ENCODE measurements at regions not wholly inside any gene's neighbourhood (a gene's known extent, or its start where the extent isn't known, plus 50 kb on each side); places are given as distances from the start of the nearest gene placed in this dataset.

DNA sequence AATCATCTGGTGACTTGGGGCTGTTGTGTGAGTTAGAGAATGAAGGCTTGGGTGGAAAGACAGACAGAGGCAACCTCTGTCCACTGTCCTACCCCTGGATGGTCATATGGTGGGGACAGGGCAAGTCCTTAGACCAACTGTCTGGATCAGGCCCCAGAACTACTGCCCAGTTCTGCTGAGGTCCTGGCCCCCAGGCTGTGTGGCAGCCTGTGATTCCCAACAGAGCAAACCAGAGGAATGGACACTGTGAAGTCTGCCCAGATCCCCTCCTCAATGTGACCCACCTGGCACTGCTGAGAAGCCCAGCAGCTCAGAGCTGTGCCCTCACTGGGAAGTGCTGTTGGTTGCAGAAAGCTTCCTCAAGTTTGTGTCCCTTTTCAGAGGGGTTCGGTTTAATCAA, 69.0 kb downstream of the GGTLC2 start:
- WGBS, 4 donors: 85 to 92% (median 85%) methylated on average over 1 of the region's 1 CpG; no CpG with 5 or more reads in 1 of the 4 donors
- H3K36me3 ChIP-seq (replicated peaks in 1 of 2): no peaks in the 10 kb centered on the region
- H3K4me3 ChIP-seq: no peak overlapping the region
- H3K27me3 ChIP-seq: no peaks in the 10 kb centered on the region
- no peak for DNase-seq
- TF ChIP-seq, protein P1, sequence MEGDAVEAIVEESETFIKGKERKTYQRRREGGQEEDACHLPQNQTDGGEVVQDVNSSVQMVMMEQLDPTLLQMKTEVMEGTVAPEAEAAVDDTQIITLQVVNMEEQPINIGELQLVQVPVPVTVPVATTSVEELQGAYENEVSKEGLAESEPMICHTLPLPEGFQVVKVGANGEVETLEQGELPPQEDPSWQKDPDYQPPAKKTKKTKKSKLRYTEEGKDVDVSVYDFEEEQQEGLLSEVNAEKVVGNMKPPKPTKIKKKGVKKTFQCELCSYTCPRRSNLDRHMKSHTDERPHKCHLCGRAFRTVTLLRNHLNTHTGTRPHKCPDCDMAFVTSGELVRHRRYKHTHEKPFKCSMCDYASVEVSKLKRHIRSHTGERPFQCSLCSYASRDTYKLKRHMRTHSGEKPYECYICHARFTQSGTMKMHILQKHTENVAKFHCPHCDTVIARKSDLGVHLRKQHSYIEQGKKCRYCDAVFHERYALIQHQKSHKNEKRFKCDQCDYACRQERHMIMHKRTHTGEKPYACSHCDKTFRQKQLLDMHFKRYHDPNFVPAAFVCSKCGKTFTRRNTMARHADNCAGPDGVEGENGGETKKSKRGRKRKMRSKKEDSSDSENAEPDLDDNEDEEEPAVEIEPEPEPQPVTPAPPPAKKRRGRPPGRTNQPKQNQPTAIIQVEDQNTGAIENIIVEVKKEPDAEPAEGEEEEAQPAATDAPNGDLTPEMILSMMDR (IDR thresholded peaks at IDR 0.05): no peak
- no peak for TF ChIP-seq POLR2A (IDR thresholded peaks at IDR 0.05)
- no peaks in the 10 kb centered on the region for H3K4me1 ChIP-seq (replicated peaks in 1 of 2)
- intact Hi-C loops (cut with DNase I): no loop called here
- H3K27ac ChIP-seq: no peak overlapping the region
- H3K9me3 ChIP-seq (replicated peaks in 1 of 3): no peaks in the 10 kb centered on the region

DNA sequence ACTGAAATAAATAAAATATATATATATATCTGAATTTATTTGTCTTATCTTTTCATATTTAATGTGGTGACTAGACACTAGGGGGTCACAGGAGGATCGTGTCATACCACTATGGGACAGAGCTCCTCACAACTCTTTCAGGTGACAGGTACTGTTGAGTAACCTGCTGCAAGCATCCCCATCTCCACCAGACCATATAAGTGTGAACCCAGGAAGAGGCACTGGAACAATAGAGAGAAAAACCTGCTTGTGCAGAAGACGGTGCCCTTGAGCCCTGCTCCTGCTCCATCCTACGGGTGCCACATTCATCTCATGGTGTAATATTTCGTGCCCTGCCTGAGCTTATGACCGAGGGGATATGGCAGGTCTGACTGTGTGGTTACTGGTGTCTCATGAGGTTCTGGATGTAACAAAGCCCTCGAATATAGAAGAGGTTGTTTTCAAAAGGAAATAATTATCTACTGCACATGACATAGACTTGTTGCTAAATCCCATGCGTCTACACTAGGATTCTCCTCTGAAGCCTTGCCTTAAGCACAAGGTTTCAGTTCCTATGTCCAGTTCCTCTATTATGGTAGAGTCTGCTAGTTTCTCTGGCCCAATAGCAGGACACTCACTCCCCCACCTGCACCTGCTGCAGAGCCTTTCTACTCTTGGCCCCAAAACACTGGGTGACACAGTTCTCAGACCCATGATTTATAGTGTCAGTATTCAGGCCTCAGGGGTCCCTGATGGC, 70.4 kb downstream of the GGTLC2 start:
- H3K27me3 ChIP-seq: no peaks in the 10 kb centered on the region
- TF ChIP-seq POLR2A (IDR thresholded peaks at IDR 0.05): no peak
- TF ChIP-seq, protein P1 (IDR thresholded peaks at IDR 0.05): no peak
- DNase-seq: no peak
- H3K27ac ChIP-seq: no peak overlapping the region
- WGBS, 4 donors: 59 to 75% (median 67%) methylated on average over 7 of the region's 7 CpGs
- no peaks in the 10 kb centered on the region for H3K36me3 ChIP-seq (replicated peaks in 1 of 2)
- H3K4me1 ChIP-seq (replicated peaks in 1 of 2): no peaks in the 10 kb centered on the region
- no peaks in the 10 kb centered on the region for H3K9me3 ChIP-seq (replicated peaks in 1 of 3)
- intact Hi-C loops (cut with DNase I): no loop called here
- no peak overlapping the region for H3K4me3 ChIP-seq

DNA sequence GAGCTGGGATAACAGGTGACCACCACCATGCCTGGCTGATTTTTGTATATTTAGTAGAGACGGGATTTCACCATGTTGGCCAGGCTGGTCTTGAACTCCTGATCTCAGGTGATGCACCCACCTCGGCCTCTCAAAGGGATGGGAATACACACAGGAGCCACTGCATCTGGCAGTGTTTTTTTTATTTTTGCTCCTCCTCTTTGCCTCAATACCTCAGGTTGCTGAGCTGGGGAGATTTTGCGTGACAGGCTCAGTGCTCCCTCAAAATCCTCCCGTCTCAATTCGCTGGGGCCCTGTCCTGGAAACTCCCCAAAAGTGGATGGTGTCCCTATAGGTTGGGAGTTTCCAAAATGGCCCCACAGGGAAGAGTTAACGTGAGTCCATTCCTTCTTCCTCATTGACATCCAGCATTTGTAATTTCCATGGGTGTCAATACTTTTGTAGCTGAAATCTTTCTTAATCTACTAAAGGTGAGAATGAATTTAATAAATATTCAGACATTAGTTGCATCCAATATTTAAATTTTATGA, 71.8 kb downstream of the GGTLC2 start:
- Histone ChIP-seq H3K4me1 (replicated peaks in 1 of 2) (no peaks in the 10 kb centered on the region), H3K27me3 (no peaks in the 10 kb centered on the region), H3K36me3 (replicated peaks in 1 of 2) (no peaks in the 10 kb centered on the region), H3K9me3 (replicated peaks in 1 of 3) (no peaks in the 10 kb centered on the region), H3K4me3 (no peak overlapping the region), H3K27ac (no peak overlapping the region)
- TF ChIP-seq POLR2A (IDR thresholded peaks at IDR 0.05): no peak
- TF ChIP-seq, protein P1 (IDR thresholded peaks at IDR 0.05): no peak
- no peak for DNase-seq
- WGBS, 4 donors: 86 to 92% (median 88%) methylated on average over 6 of the region's 6 CpGs
- intact Hi-C loops (cut with DNase I): no loop called here

DNA sequence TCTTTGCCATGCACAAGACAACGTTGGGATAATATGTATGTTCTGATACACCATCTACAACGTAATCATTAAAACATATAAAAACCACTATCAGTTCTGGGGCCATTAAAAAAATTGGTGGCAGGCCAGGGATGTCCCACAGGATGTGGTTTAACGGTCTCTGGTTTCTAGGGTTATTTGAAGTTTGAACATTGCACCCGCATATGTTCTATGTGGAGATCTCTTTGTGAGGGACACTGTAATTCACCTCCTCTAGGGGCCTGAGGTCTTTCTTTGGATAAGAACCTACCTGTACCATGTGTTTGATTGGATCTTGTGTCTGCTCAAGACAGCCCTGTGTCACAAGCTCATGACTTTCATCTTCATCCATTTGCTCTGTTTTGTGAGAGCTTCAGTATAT, 73.2 kb downstream of the GGTLC2 start:
- 69 to 79% (median 74%) methylated on average over 4 of the region's 4 CpGs for WGBS, 4 donors
- DNase-seq: no peak
- Histone ChIP-seq H3K4me3 (no peak overlapping the region), H3K27ac (no peak overlapping the region), H3K36me3 (replicated peaks in 1 of 2) (no peaks in the 10 kb centered on the region), H3K27me3 (no peaks in the 10 kb centered on the region), H3K4me1 (replicated peaks in 1 of 2) (no peaks in the 10 kb centered on the region), H3K9me3 (replicated peaks in 1 of 3) (no peaks in the 10 kb centered on the region)
- TF ChIP-seq, protein P1 (IDR thresholded peaks at IDR 0.05): no peak
- intact Hi-C loops (cut with DNase I): no loop called here

All from adrenal gland (tissue), 9 donors.